GM12878 (cell line): ENCODE measurements at regions not wholly inside any gene's neighbourhood (a gene's known extent, or its start where the extent isn't known, plus 50 kb on each side); places are given as distances from the start of the nearest gene placed in this dataset.

Experiments used
- ATAC-seq: fragments of 200-7000 bp; cut with Tn5 transposase; 3 replicates; pipeline ENCODE4 v1.9.1; 2020; ENCODE audit warnings: mild to moderate bottlenecking, moderate library complexity
- BruUV-seq: library from RNA; stranded (reverse); fragments of 400-500 nt; replicated peaks from 2 replicates; lab custom pipeline; 2021; lab: Mats Ljungman, UMichigan
- CTCF ChIA-PET: fragments of 300-600 bp; sonication (Branson Sonifier 250); formaldehyde crosslinking; extraction: SDS; loops from one replicate; lab custom pipeline; 2021; ENCODE audit warnings: inconsistent platforms; lab: Yijun Ruan, JAX
- POLR2A ChIA-PET: fragments of 350-600 bp; formaldehyde crosslinking; extraction: SDS; loops from one replicate; lab custom pipeline; 2021; ENCODE audit warnings: inconsistent platforms; lab: Charles Lee
- RAD21 ChIA-PET: fragments of 300-600 bp; sonication (Branson Sonifier 250); formaldehyde crosslinking; loops from one replicate; lab custom pipeline; 2023; ENCODE audit warnings: antibody characterized with exemption; ENCODE audit not compliant: unreplicated experiment; lab: Charles Lee
- SMC1A ChIA-PET: fragments of 300-600 bp; sonication (Branson Sonifier 250); formaldehyde crosslinking; loops from one replicate; lab custom pipeline; 2023; ENCODE audit not compliant: unreplicated experiment, uncharacterized antibody; lab: Charles Lee
- DNase-seq: peaks from one replicate; pipeline ENCODE4 v3.0.0-alpha.2; 2011; ENCODE audit warnings: low read depth, low spot score
- FAIRE-seq: peaks from 3 replicates; lab custom pipeline; 2011; peaks lifted over from hg19 to GRCh38; lab: Jason Lieb, UNC
- H2AFZ ChIP-seq: 2 replicates; pipeline ENCODE4 v1.6.0; 2011; ENCODE audit warnings: low read depth, low read length, control low read depth; ENCODE audit not compliant: control insufficient read depth
- H3K27ac ChIP-seq: 2 replicates; pipeline ENCODE4 v1.5.1; 2011; ENCODE audit warnings: control low read depth; ENCODE audit not compliant: control insufficient read depth, insufficient read depth
- H3K27me3 ChIP-seq, 2 experiments: replicated peaks in 1 of 2; 2 replicates each; pipeline versions ENCODE4 v1.6.0 to v1.6.1; 2011; ENCODE audit warnings: low read length in 1 of 2; ENCODE audit not compliant: control insufficient read depth in 2 of 2, insufficient read depth in 2 of 2
- H3K36me3 ChIP-seq, 2 experiments: 2 replicates each; pipeline ENCODE4 v1.5.1; 2011; ENCODE audit warnings: low read length in 1 of 2; ENCODE audit not compliant: control insufficient read depth in 2 of 2, insufficient read depth in 2 of 2
- H3K4me1 ChIP-seq: 2 replicates; pipeline ENCODE4 v1.6.1; 2011; ENCODE audit warnings: mild to moderate bottlenecking, low read length, moderate library complexity, mixed read lengths; ENCODE audit not compliant: control insufficient read depth, insufficient read depth
- H3K4me2 ChIP-seq: 2 replicates; pipeline ENCODE4 v1.6.0; 2011; ENCODE audit warnings: control low read depth; ENCODE audit not compliant: control insufficient read depth, insufficient read depth
- H3K4me3 ChIP-seq: fragments of 200-600 bp; sonication (generic); 2 replicates; pipeline ENCODE4 v1.5.1; 2016
- H3K79me2 ChIP-seq: 2 replicates; pipeline ENCODE4 v1.6.0; 2011; ENCODE audit warnings: low read length; ENCODE audit not compliant: control insufficient read depth, insufficient read depth
- H3K9ac ChIP-seq: 2 replicates; pipeline ENCODE4 v1.8.0; 2011; ENCODE audit warnings: low read length, control low read depth, mixed read lengths; ENCODE audit not compliant: control insufficient read depth, insufficient read depth
- H3K9me3 ChIP-seq: replicated peaks from 3 replicates; pipeline ENCODE4 v1.5.1; 2011; ENCODE audit warnings: mild to moderate bottlenecking, low read length; ENCODE audit not compliant: control insufficient read depth, insufficient read depth
- H4K20me1 ChIP-seq: 2 replicates; pipeline ENCODE4 v1.6.0; 2011; ENCODE audit not compliant: control insufficient read depth, insufficient read depth
- BCL3 ChIP-seq: IDR thresholded peaks from 2 replicates; pipeline ENCODE4 v1.6.1; 2011; ENCODE audit warnings: borderline replicate concordance, low read depth, mild to moderate bottlenecking, moderate library complexity, low read length; ENCODE audit not compliant: insufficient read depth, poor library complexity, severe bottlenecking
- CBFB ChIP-seq: IDR thresholded peaks from 2 replicates; pipeline ENCODE4 v1.6.1; 2016; ENCODE audit warnings: antibody characterized with exemption, low read depth
- E2F4 ChIP-seq: IDR thresholded peaks from 2 replicates; pipeline ENCODE4 v1.6.1; 2012; ENCODE audit warnings: low read depth, low read length, improper control_type of control experiment
- ESRRA ChIP-seq: IDR thresholded peaks from 2 replicates; pipeline ENCODE4 v1.6.1; 2012; ENCODE audit warnings: mild to moderate bottlenecking, low read length, improper control_type of control experiment
- IRF4 ChIP-seq: IDR thresholded peaks from 2 replicates; pipeline ENCODE4 v1.6.1; 2011; ENCODE audit warnings: low read depth, low read length
- MEF2A ChIP-seq: IDR thresholded peaks from 2 replicates; pipeline ENCODE4 v1.6.1; 2011; ENCODE audit warnings: low read depth, mild to moderate bottlenecking, low read length, moderate library complexity; ENCODE audit not compliant: insufficient read depth
- MEF2B ChIP-seq: fragments of 450-650 bp; IDR thresholded peaks from 2 replicates; pipeline ENCODE4 v1.6.1; 2018; ENCODE audit warnings: mild to moderate bottlenecking, moderate library complexity; ENCODE audit not compliant: partially characterized antibody, poor library complexity, severe bottlenecking
- MLLT1 ChIP-seq: fragments of 450-650 bp; IDR thresholded peaks from 2 replicates; pipeline ENCODE4 v1.6.1; 2016; ENCODE audit warnings: mild to moderate bottlenecking
- MTA2 ChIP-seq: fragments of 450-650 bp; IDR thresholded peaks from 2 replicates; pipeline ENCODE4 v1.6.1; 2016; ENCODE audit warnings: low read depth, mild to moderate bottlenecking, moderate library complexity
- NFXL1 ChIP-seq: fragments of 450-650 bp; IDR thresholded peaks from 2 replicates; pipeline ENCODE4 v1.6.1; 2017; ENCODE audit warnings: antibody characterized with exemption, mild to moderate bottlenecking, borderline replicate concordance
- NR2F1 ChIP-seq: fragments of 450-650 bp; conservative IDR thresholded peaks from 2 replicates; pipeline ENCODE4 v1.6.1; 2017; ENCODE audit warnings: mild to moderate bottlenecking
- PBX3 ChIP-seq: IDR thresholded peaks from 2 replicates; pipeline ENCODE4 v1.6.1; 2011; ENCODE audit warnings: mild to moderate bottlenecking, low read depth, low read length, moderate library complexity; ENCODE audit not compliant: insufficient replicate concordance
- RAD51 ChIP-seq: fragments of 450-650 bp; IDR thresholded peaks from 2 replicates; pipeline ENCODE4 v1.6.1; 2016; ENCODE audit warnings: moderate library complexity, mild to moderate bottlenecking, inconsistent platforms
- RBBP5 ChIP-seq: fragments of 200-600 bp; sonication (generic); conservative IDR thresholded peaks from 2 replicates; pipeline ENCODE4 v1.6.1; 2016
- RFX5 ChIP-seq: IDR thresholded peaks from 2 replicates; pipeline ENCODE4 v1.6.1; 2011; ENCODE audit warnings: low read depth, low read length, improper control_type of control experiment
- RUNX3 ChIP-seq: IDR thresholded peaks from 2 replicates; pipeline ENCODE4 v1.6.1; 2012; ENCODE audit warnings: low read length, inconsistent platforms
- SPI1 ChIP-seq: IDR thresholded peaks from 2 replicates; pipeline ENCODE4 v1.6.1; 2011; ENCODE audit warnings: low read depth, mild to moderate bottlenecking, low read length, moderate library complexity, borderline replicate concordance; ENCODE audit not compliant: insufficient read depth
- SREBF2 ChIP-seq: IDR thresholded peaks from 2 replicates; pipeline ENCODE4 v1.6.1; 2012; ENCODE audit warnings: mild to moderate bottlenecking, low read length
- ZNF217 ChIP-seq: fragments of 450-650 bp; IDR thresholded peaks from 2 replicates; pipeline ENCODE4 v1.6.1; 2017; ENCODE audit warnings: antibody characterized with exemption, mild to moderate bottlenecking
- ZNF384 ChIP-seq: IDR thresholded peaks from 2 replicates; pipeline ENCODE4 v1.6.1; 2012; ENCODE audit warnings: low read depth, mild to moderate bottlenecking, low read length, improper control_type of control experiment, borderline replicate concordance
- ZNF622 ChIP-seq: fragments of 450-650 bp; IDR thresholded peaks from 2 replicates; pipeline ENCODE4 v1.6.1; 2017; ENCODE audit warnings: mild to moderate bottlenecking, inconsistent platforms
- WGBS: methylation state at CpG from one replicate; pipeline ENCODE4 v1.1.6; 2016; ENCODE audit warnings: low lambda C conversion rate; ENCODE audit not compliant: insufficient replicate concordance, insufficient coverage; ENCODE audit errors: missing lambda C conversion rate; 5-methylcytosine and 5-hydroxymethylcytosine counted together
- in situ Hi-C: fragments of 300-500 bp; cut with MboI; formaldehyde crosslinking; loops from 9 replicates; pipeline ENCODE4 v1.14.3; 2018; ENCODE audit warnings: mixed read lengths
- intact Hi-C: fragments of 100-400 bp; cut with micrococcal nuclease; formaldehyde crosslinking; loops from one replicate; pipeline ENCODE4 v1.14.2; 2022; ENCODE audit not compliant: unreplicated experiment

GRCh38 chr9:11338130-11338529 is 725.3 kb upstream of the PTPRD start:
- H3K9me3 ChIP-seq: no peaks in the 10 kb centered on the region
- POLR2A ChIA-PET: no interaction called here
- TF ChIP-seq ZNF217 (peak; percentile 94), CBFB (peak; percentile 51; the same call in 1 of the 2 replicates), MTA2 (peak; percentile 67), MLLT1 (peak; percentile 59; the same call in 1 of the 2 replicates), RBBP5 (no peak), ZNF384 (peak; percentile 39; the same call in 1 of the 2 replicates), MEF2A (0 out of 2 replicates have a peak, but pooled peaks have one; percentile 46), RUNX3 (peak; percentile 89), BCL3 (no peak), PBX3 (no peak), IRF4 (0 out of 2 replicates have a peak, but pooled peaks have one; percentile 11), NR2F1 (0 out of 2 replicates have a peak, but pooled peaks have one; percentile 28), RAD51 (no peak), ESRRA (no peak), NFXL1 (no peak), SPI1 (peak; percentile 40; the same call in 1 of the 2 replicates), MEF2B (peak; percentile 72), RFX5 (no peak), ZNF622 (no peak), E2F4 (no peak), SREBF2 (no peak)
- TF ChIP-seq, all 136 proteins: peak for 11
- intact Hi-C loops: no loop called here
- no peak overlapping the region for H3K9ac ChIP-seq
- no peak overlapping the region for H3K4me2 ChIP-seq
- H3K79me2 ChIP-seq: no peaks in the 10 kb centered on the region
- no peak for FAIRE-seq
- no peaks in the 10 kb centered on the region for H3K4me1 ChIP-seq
- no peaks in the 10 kb centered on the region for H3K27me3 ChIP-seq
- 92% methylated on average over 1 of the region's 1 CpG for WGBS
- in situ Hi-C loops: no loop called here
- no peaks in the 10 kb centered on the region for H4K20me1 ChIP-seq
- BruUV-seq: no TSS peak
- no peaks in the 10 kb centered on the region for H3K36me3 ChIP-seq
- no peak for DNase-seq
- ChIA-PET CTCF (no interaction called here), SMC1A (no interaction called here), RAD21 (no interaction called here)
- H2AFZ ChIP-seq: no peak overlapping the region
- no peak overlapping the region for H3K4me3 ChIP-seq
- no peak overlapping the region for H3K27ac ChIP-seq
- peak; percentile 78 for ATAC-seq
